Transverse colon (tissue), 4 donors: ENCODE measurements at regions not wholly inside any gene's neighbourhood (a gene's known extent, or its start where the extent isn't known, plus 50 kb on each side); places are given as distances from the start of the nearest gene placed in this dataset.
"Not testable (repeated sequence)": the region's sequence is repeated elsewhere in the genome, so short reads cannot be mapped to it uniquely, and the experiment has no call there.

Experiments
- DNase-seq: peaks from one replicate; pipeline ENCODE4 v3.0.0-alpha.2; 2019
- H3K27ac ChIP-seq, 4 donors: fragments of 200-600 bp; sonication (generic); 2 replicates each; pipeline ENCODE4 v1.5.1; 2016 to 2018; ENCODE audit warnings: inconsistent platforms in 4 of 4
- H3K27me3 ChIP-seq: fragments of 200-600 bp; sonication (generic); 2 replicates; pipeline ENCODE4 v1.5.1; 2017; ENCODE audit warnings: inconsistent platforms
- H3K36me3 ChIP-seq, 4 donors: fragments of 200-600 bp; sonication (generic); 2 replicates each; pipeline ENCODE4 v1.5.1; 2017 to 2019; ENCODE audit warnings: inconsistent platforms in 4 of 4
- H3K4me1 ChIP-seq, 4 donors: fragments of 200-600 bp; sonication (generic); 2 replicates each; pipeline ENCODE4 v1.5.1; 2017 to 2020; ENCODE audit warnings: inconsistent platforms in 4 of 4
- H3K4me3 ChIP-seq, 4 donors: fragments of 200-600 bp; sonication (generic); 1 replicate in 1 of 4; 2 replicates in 3 of 4; pipeline versions ENCODE4 v1.5.1 to v1.6.1; 2017 to 2019; ENCODE audit warnings: inconsistent platforms in 4 of 4
- H3K9me3 ChIP-seq, 2 donors: fragments of 200-600 bp; sonication (generic); 2 replicates each; pipeline ENCODE4 v1.5.1; 2017 to 2019; ENCODE audit warnings: inconsistent platforms in 2 of 2
- CTCF ChIP-seq, 5 experiments: fragments of 200-600 bp in 3 of 5; fragments of 450-650 bp in 2 of 5; sonication (generic) in 3 of 5; IDR thresholded peaks; 1 replicate in 2 of 5; 2 replicates in 3 of 5; pipeline ENCODE4 v1.5.1; 2016 to 2017; ENCODE audit warnings: antibody characterized with exemption in 5 of 5, inconsistent platforms in 3 of 5, mild to moderate bottlenecking in 2 of 5, moderate library complexity in 1 of 5
- EP300 ChIP-seq: sonication (generic); formaldehyde crosslinking; IDR thresholded peaks from one replicate; pipeline ENCODE4 v1.6.1; 2017; ENCODE audit warnings: antibody characterized with exemption, low read depth
- POLR2A ChIP-seq: fragments of 450-650 bp; IDR thresholded peaks from one replicate; pipeline ENCODE4 v1.6.1; 2016; ENCODE audit warnings: antibody characterized with exemption, mild to moderate bottlenecking, moderate library complexity
- POLR2AphosphoS5 ChIP-seq, 3 donors: sonication (generic); formaldehyde crosslinking; IDR thresholded peaks; one replicate each; pipeline ENCODE4 v1.6.1; 2016; ENCODE audit warnings: antibody characterized with exemption in 3 of 3
- WGBS, 2 donors: methylation state at CpG; one replicate each; pipeline ENCODE4 v1.1.5; 2018; ENCODE audit warnings: low coverage in 1 of 2; 5-methylcytosine and 5-hydroxymethylcytosine counted together
- in situ Hi-C, 4 donors: fragments of 200-750 bp; cut with MboI; loops; one replicate each; pipeline versions ENCODE4 v1.15.0 to v1.15.1; 2017; ENCODE audit warnings: low sequenced_read_pairs in 3 of 4, low pct_ligation_motif_present in 1 of 4, low pct_unique_long_range_greater_than_20kb in 1 of 4
- intact Hi-C: fragments of 100-400 bp; cut with DNase I; formaldehyde crosslinking; loops from one replicate; pipeline ENCODE4 v1.15.1; 2023; ENCODE audit warnings: low total_unique reads

DNA sequence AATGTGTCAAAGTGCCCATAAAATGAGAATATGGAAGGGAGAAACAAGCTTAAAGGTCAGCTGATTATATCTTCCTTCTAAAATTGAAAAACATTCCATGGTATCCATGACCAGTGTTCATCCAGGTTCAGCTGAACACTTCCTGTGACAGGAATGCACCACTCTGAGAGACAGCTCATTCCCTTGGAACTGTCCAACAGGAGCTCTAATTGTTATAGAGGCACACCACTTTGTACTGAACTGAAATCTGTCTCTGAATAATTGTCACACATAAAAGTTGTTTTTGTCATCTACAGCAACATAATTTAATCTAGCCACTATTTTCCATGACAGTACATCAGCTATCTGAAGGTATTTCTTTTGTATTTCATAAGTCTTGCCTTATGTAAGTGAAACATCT is 195.9 kb upstream of the ZNF804A start:
- Histone ChIP-seq H3K27me3 (no peaks in the 10 kb centered on the region), H3K27ac (no peak overlapping the region), H3K36me3 (no peaks in the 10 kb centered on the region), H3K4me3 (no peak overlapping the region), H3K4me1 (no peaks in the 10 kb centered on the region), H3K9me3 (no peaks in the 10 kb centered on the region)
- intact Hi-C loops, result no loop called here
- no peak for DNase-seq
- TF ChIP-seq POLR2A (no peak), POLR2AphosphoS5 (IDR thresholded peaks at IDR 0.05) (no peak)
- in situ Hi-C loops, result no loop called here

GRCh38 chr2:184407041-184407630 is 191.2 kb upstream of the ZNF804A start:
- H3K4me1 ChIP-seq, H3K4me3 ChIP-seq, H3K27me3 ChIP-seq, H3K9me3 ChIP-seq, H3K27ac ChIP-seq, in situ Hi-C loops, H3K36me3 ChIP-seq, DNase-seq, intact Hi-C loops: not testable (repeated sequence)
- 80 to 83% methylated on average over 4 to 7 of the region's 7 CpGs for WGBS, 2 donors

GRCh38 chr2:184410160-184410559 is 188.2 kb upstream of the ZNF804A start:
- in situ Hi-C loops (no loop called here), intact Hi-C loops (no loop called here)
- WGBS, 2 donors, result 71 to 81% methylated on average over 1 of the region's 1 CpG
- DNase-seq, result no peak
- H3K4me3 ChIP-seq, result no peak overlapping the region
- no peak overlapping the region for H3K27ac ChIP-seq
- H3K4me1 ChIP-seq, result no peaks in the 10 kb centered on the region
- TF ChIP-seq EP300 (no peak), POLR2A (no peak), CTCF (IDR thresholded peaks at IDR 0.05) (no peak), POLR2AphosphoS5 (IDR thresholded peaks at IDR 0.05) (no peak)
- no peaks in the 10 kb centered on the region for H3K27me3 ChIP-seq
- no peaks in the 10 kb centered on the region for H3K36me3 ChIP-seq
- no peaks in the 10 kb centered on the region for H3K9me3 ChIP-seq

DNA sequence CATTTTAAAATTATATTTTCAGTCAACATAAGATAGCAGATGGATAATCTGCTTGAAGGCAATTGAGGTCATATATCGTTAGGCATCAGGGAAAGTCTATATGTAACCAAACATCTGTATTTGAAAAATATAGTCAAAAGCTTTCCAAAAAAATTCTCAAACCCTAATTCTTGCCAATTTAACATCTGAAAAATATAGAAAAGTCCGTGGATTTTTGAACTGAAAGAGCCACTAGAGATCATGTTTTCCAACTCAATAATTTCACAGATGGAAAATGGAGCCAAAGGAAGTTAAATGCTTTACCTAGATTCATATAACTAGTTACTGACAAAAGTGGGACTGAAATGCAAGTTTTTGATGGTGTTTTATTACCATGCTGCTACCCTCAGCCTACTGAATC is 185.1 kb upstream of the ZNF804A start:
- H3K27ac ChIP-seq, result no peak overlapping the region
- WGBS, 2 donors, result 77 to 90% methylated on average over 2 of the region's 2 CpGs
- no peak for DNase-seq

GRCh38 chr2:184413671-184414229 is 184.6 kb upstream of the ZNF804A start:
- DNase-seq, result no peak
- TF ChIP-seq CTCF (IDR thresholded peaks at IDR 0.05), result no peak
- TF ChIP-seq POLR2A, result no peak
- TF ChIP-seq POLR2AphosphoS5 (IDR thresholded peaks at IDR 0.05), result no peak
- no peak for TF ChIP-seq EP300
- no peak overlapping the region for H3K27ac ChIP-seq
- H3K9me3 ChIP-seq, result no peaks in the 10 kb centered on the region
- H3K36me3 ChIP-seq, result no peaks in the 10 kb centered on the region
- in situ Hi-C loops (no loop called here), intact Hi-C loops (no loop called here)
- H3K27me3 ChIP-seq, result no peaks in the 10 kb centered on the region
- no peak overlapping the region for H3K4me3 ChIP-seq
- no peaks in the 10 kb centered on the region for H3K4me1 ChIP-seq
- WGBS, 2 donors, result 82 to 100% methylated on average over 1 of the region's 1 CpG

More for the DNA sequence above, 185.1 kb upstream of the ZNF804A start:
- intact Hi-C loops (no loop called here), in situ Hi-C loops (no loop called here)
- Histone ChIP-seq H3K4me1 (no peaks in the 10 kb centered on the region), H3K9me3 (no peaks in the 10 kb centered on the region), H3K36me3 (no peaks in the 10 kb centered on the region), H3K27me3 (no peaks in the 10 kb centered on the region), H3K4me3 (no peak overlapping the region)
- TF ChIP-seq POLR2AphosphoS5 (IDR thresholded peaks at IDR 0.05) (no peak), CTCF (IDR thresholded peaks at IDR 0.05) (no peak), POLR2A (no peak), EP300 (no peak)
